ENCODE measurements at regions not wholly inside any gene's neighbourhood (a gene's known extent, or its start where the extent isn't known, plus 50 kb on each side); places are given as distances from the start of the nearest gene placed in this dataset.
"Not testable (repeated sequence)": the region's sequence is repeated elsewhere in the genome, so short reads cannot be mapped to it uniquely, and the experiment has no call there.

GRCh38 chr11:106520920-106521319 lies 443.5 kb downstream of the AASDHPPT start:
- no peak for TF ChIP-seq CTCF (IDR thresholded peaks at IDR 0.05)
- no peaks in the 10 kb centered on the region for H3K9me3 ChIP-seq

GRCh38 chr11:106523171-106523570 lies 445.7 kb downstream of the AASDHPPT start:
- H3K27me3 ChIP-seq (replicated peaks; ENCODE audit: insufficient read depth): no peaks in the 10 kb centered on the region
- no peaks in the 10 kb centered on the region for H3K4me1 ChIP-seq (ENCODE audit: control insufficient read depth in 1 of 2, low read depth in 2 of 2)
- no peaks in the 10 kb centered on the region for H3K36me3 ChIP-seq
- DNase-seq (ENCODE audit: low spot score) (no peak), ATAC-seq (ENCODE audit: insufficient number of reproducible peaks, low FRiP score, low read depth) (no peak)
- H3K27ac ChIP-seq: no peak overlapping the region
- no peak overlapping the region for H3K4me3 ChIP-seq
- no peaks in the 10 kb centered on the region for H3K9me3 ChIP-seq
- no peak for TF ChIP-seq CTCF (IDR thresholded peaks at IDR 0.05)

More at GRCh38 chr11:106520920-106521319, 443.5 kb downstream of the AASDHPPT start:
- H3K4me3 ChIP-seq: no peak overlapping the region
- ATAC-seq (ENCODE audit: insufficient number of reproducible peaks, low FRiP score, low read depth) (no peak), DNase-seq (ENCODE audit: low spot score) (no peak)
- H3K4me1 ChIP-seq (ENCODE audit: control insufficient read depth in 1 of 2, low read depth in 2 of 2): no peaks in the 10 kb centered on the region
- H3K27ac ChIP-seq: no peak overlapping the region
- H3K27me3 ChIP-seq (replicated peaks; ENCODE audit: insufficient read depth): no peaks in the 10 kb centered on the region
- H3K36me3 ChIP-seq: no peaks in the 10 kb centered on the region

GRCh38 chr11:106523921-106524320 lies 446.5 kb downstream of the AASDHPPT start:
- ATAC-seq (ENCODE audit: insufficient number of reproducible peaks, low FRiP score, low read depth) (no peak), DNase-seq (ENCODE audit: low spot score) (no peak)
- Histone ChIP-seq H3K36me3 (no peaks in the 10 kb centered on the region), H3K27ac (no peak overlapping the region), H3K27me3 (replicated peaks; ENCODE audit: insufficient read depth) (no peaks in the 10 kb centered on the region), H3K4me1 (ENCODE audit: control insufficient read depth in 1 of 2, low read depth in 2 of 2) (no peaks in the 10 kb centered on the region), H3K4me3 (no peak overlapping the region), H3K9me3 (no peaks in the 10 kb centered on the region)
- TF ChIP-seq CTCF (IDR thresholded peaks at IDR 0.05): no peak

- Histone ChIP-seq H3K27me3 (replicated peaks; ENCODE audit: insufficient read depth) (no peaks in the 10 kb centered on the region), H3K36me3 (no peaks in the 10 kb centered on the region), H3K4me1 (ENCODE audit: control insufficient read depth in 1 of 2, low read depth in 2 of 2) (no peaks in the 10 kb centered on the region), H3K27ac (no peak overlapping the region), H3K9me3 (no peaks in the 10 kb centered on the region), H3K4me3 (no peak overlapping the region)
- no peak for ATAC-seq (ENCODE audit: insufficient number of reproducible peaks, low FRiP score, low read depth)
- DNase-seq (ENCODE audit: low spot score): no peak
- TF ChIP-seq CTCF (IDR thresholded peaks at IDR 0.05): no peak
Observed at GRCh38 chr11:106524436-106524835, 447.0 kb downstream of the AASDHPPT start.

- not testable (repeated sequence) for H3K36me3 ChIP-seq; ATAC-seq (ENCODE audit: insufficient number of reproducible peaks, low FRiP score, low read depth); H3K27me3 ChIP-seq (replicated peaks; ENCODE audit: insufficient read depth); DNase-seq (ENCODE audit: low spot score); H3K9me3 ChIP-seq; H3K27ac ChIP-seq; H3K4me1 ChIP-seq (ENCODE audit: control insufficient read depth in 1 of 2, low read depth in 2 of 2); H3K4me3 ChIP-seq
Observed at GRCh38 chr11:106531648-106532047, 454.2 kb downstream of the AASDHPPT start.

- DNase-seq (ENCODE audit: low spot score) (no peak), ATAC-seq (ENCODE audit: insufficient number of reproducible peaks, low FRiP score, low read depth) (no peak)
- no peak for TF ChIP-seq CTCF (IDR thresholded peaks at IDR 0.05)
- no peaks in the 10 kb centered on the region for H3K36me3 ChIP-seq
- H3K9me3 ChIP-seq: no peaks in the 10 kb centered on the region
- no peak overlapping the region for H3K27ac ChIP-seq
- H3K4me1 ChIP-seq (ENCODE audit: control insufficient read depth in 1 of 2, low read depth in 2 of 2): no peaks in the 10 kb centered on the region
- H3K4me3 ChIP-seq: no peak overlapping the region
- H3K27me3 ChIP-seq (replicated peaks; ENCODE audit: insufficient read depth): no peaks in the 10 kb centered on the region
Observed at GRCh38 chr11:106533046-106533445, 455.6 kb downstream of the AASDHPPT start.
